ENCODE measurements at regions not wholly inside any gene's neighbourhood (a gene's known extent, or its start where the extent isn't known, plus 50 kb on each side); places are given as distances from the start of the nearest gene placed in this dataset.

GRCh38 chr5:84565866-84566265, 181.2 kb upstream of the EDIL3 start:
- Histone ChIP-seq H3K4me2 (ENCODE audit: insufficient read depth in 1 of 2, low read depth in 2 of 2, low read length in 2 of 2) (peak overlapping the region; percentile 1 to 14; a peak in 1 of 4 replicates), H3K4ac (replicated peaks; ENCODE audit: insufficient read length, low read depth, low read length) (no peak overlapping the region), H4K5ac (ENCODE audit: insufficient read length, low read depth, low read length) (no peak overlapping the region), H3K56ac (replicated peaks; ENCODE audit: insufficient read length, low read depth, low read length) (no peak overlapping the region), H4K91ac (replicated peaks; ENCODE audit: insufficient read length, low read length) (no peak overlapping the region), H2BK120ac (replicated peaks; ENCODE audit: low read depth, low read length) (peak overlapping the region; percentile 26), H2AFZ (ENCODE audit: low read length) (no peak overlapping the region), H4K20me1 (replicated peaks in 1 of 2; ENCODE audit: control insufficient read depth in 1 of 2, insufficient read depth in 2 of 2, low read length in 2 of 2) (no peaks in the 10 kb centered on the region), H2BK20ac (ENCODE audit: low read length) (no peak overlapping the region; the same call in 1 of the 2 replicates), H2BK5ac (ENCODE audit: low read depth, low read length) (no peak overlapping the region; the same call in 1 of the 2 replicates), H3K36me3 (ENCODE audit: control insufficient read depth in 2 of 4, insufficient read depth in 4 of 4, low read length in 3 of 4) (no peaks in the 10 kb centered on the region), H3K4me3 (ENCODE audit: extremely low read depth in 1 of 4, insufficient read depth in 2 of 4, low read depth in 3 of 4, low read length in 4 of 4) (no peak overlapping the region), H3K14ac (ENCODE audit: insufficient read length) (no peak overlapping the region), H3K27ac (ENCODE audit: low read depth, low read length) (no peak overlapping the region), H3K9ac (replicated peaks in 1 of 4; ENCODE audit: extremely low read depth in 1 of 4, low read depth in 3 of 4, low read length in 3 of 4) (no peak overlapping the region), H3K18ac (ENCODE audit: extremely low read depth, low read length) (no peak overlapping the region), H4K8ac (ENCODE audit: extremely low read depth, insufficient read depth, low read length) (no peak overlapping the region), H3K9me3 (ENCODE audit: insufficient read depth in 2 of 2, low read depth in 1 of 2, low read length in 1 of 2) (no peaks in the 10 kb centered on the region), H2AK5ac (ENCODE audit: low read depth, low read length) (no peak overlapping the region), H3K23me2 (ENCODE audit: low read depth, low read length) (no peaks in the 10 kb centered on the region; the same call in 1 of the 2 replicates), H3K23ac (ENCODE audit: insufficient read length) (no peak overlapping the region), H2BK12ac (ENCODE audit: low read depth, low read length) (peak overlapping the region; percentile 4; the same call in 1 of the 2 replicates), H3K79me2 (ENCODE audit: control insufficient read depth in 1 of 2, insufficient read depth in 2 of 2, low read length in 2 of 2) (no peaks in the 10 kb centered on the region), H3K79me1 (ENCODE audit: low read depth, low read length) (no peaks in the 10 kb centered on the region), H3K4me1 (replicated peaks in 1 of 4; ENCODE audit: control insufficient read depth in 3 of 4, insufficient read depth in 4 of 4, low read length in 3 of 4) (peaks cover 3 to 17% (median 10%) of the 10 kb centered on the region in 4 experiments), H3K27me3 (replicated peaks in 1 of 4; ENCODE audit: control insufficient read depth in 3 of 4, extremely low read depth in 1 of 4, insufficient read depth in 3 of 4, low read length in 3 of 4) (no peaks in the 10 kb centered on the region), H2BK15ac (ENCODE audit: low read length) (no peak overlapping the region)
- no peak for DNase-seq (ENCODE audit: low read depth in 1 of 2, low spot score in 2 of 2)
- FAIRE-seq: no peak
- ChIA-PET POLR2A (ENCODE audit: partially characterized antibody) (no interaction called here), CTCF (ENCODE audit: partially characterized antibody) (no interaction called here)
- WGBS, 2 experiments (ENCODE audit: extremely low coverage in 1 of 2, insufficient coverage in 1 of 2, insufficient read length in 1 of 2, insufficient replicate concordance in 2 of 2, low coverage in 1 of 2, low lambda C conversion rate in 2 of 2, missing lambda C conversion rate in 1 of 2): 39% methylated on average over 1 of the region's 1 CpG; no CpG with 5 or more reads in 1 of the 2 experiments
- TF ChIP-seq FOSL1 (IDR thresholded peaks at IDR 0.05; ENCODE audit: insufficient read depth, low read depth, low read length) (no peak), POLR2A (IDR thresholded peaks at IDR 0.05; ENCODE audit: control extremely low read depth in 1 of 2, low read depth in 2 of 2, low read length in 2 of 2) (no peak)

Data from H1 (cell line).